HEK293T (cell line): ENCODE measurements at regions not wholly inside any gene's neighbourhood (a gene's known extent, or its start where the extent isn't known, plus 50 kb on each side); places are given as distances from the start of the nearest gene placed in this dataset.

Source experiments
- FOXK2 ChIP-seq: fragments of 450-650 bp; IDR thresholded peaks from 2 replicates; pipeline ENCODE4 v1.6.1; 2016; ENCODE audit warnings: mild to moderate bottlenecking
- PKNOX1 ChIP-seq: fragments of 450-650 bp; IDR thresholded peaks from 2 replicates; pipeline ENCODE4 v1.6.1; 2016
- SP1 ChIP-seq: fragments of 450-650 bp; IDR thresholded peaks from 2 replicates; pipeline ENCODE4 v1.6.1; 2017
- SUZ12 ChIP-seq: fragments of 450-650 bp; IDR thresholded peaks from 2 replicates; pipeline ENCODE4 v1.6.1; 2016; ENCODE audit warnings: mild to moderate bottlenecking
- TARDBP ChIP-seq: fragments of 450-650 bp; IDR thresholded peaks from 2 replicates; pipeline ENCODE4 v1.6.1; 2016

GRCh38 chr13:109846185-109846584, 59.8 kb upstream of the IRS2 start:
- TF ChIP-seq SP1 = no peak
- TF ChIP-seq SUZ12 = no peak
- TF ChIP-seq FOXK2 = no peak
- no peak for TF ChIP-seq PKNOX1
- TF ChIP-seq TARDBP = no peak
